ENCODE measurements at regions not wholly inside any gene's neighbourhood (a gene's known extent, or its start where the extent isn't known, plus 50 kb on each side); places are given as distances from the start of the nearest gene placed in this dataset.
"Not testable (repeated sequence)": the region's sequence is repeated elsewhere in the genome, so short reads cannot be mapped to it uniquely, and the experiment has no call there.

GRCh38 chr13:62489731-62490130, 1074.1 kb upstream of the PCDH20 start:
- no peak overlapping the region for H3K27ac ChIP-seq
- DNase-seq (ENCODE audit: low read depth, low spot score), result no peak

GRCh38 chr13:62483774-62484173, 1068.1 kb upstream of the PCDH20 start:
- no peak for DNase-seq (ENCODE audit: low read depth, low spot score)
- H3K27ac ChIP-seq, result no peak overlapping the region

GRCh38 chr13:62482351-62482750, 1066.7 kb upstream of the PCDH20 start:
- no peak for DNase-seq (ENCODE audit: low read depth, low spot score)
- no peak overlapping the region for H3K27ac ChIP-seq

DNA sequence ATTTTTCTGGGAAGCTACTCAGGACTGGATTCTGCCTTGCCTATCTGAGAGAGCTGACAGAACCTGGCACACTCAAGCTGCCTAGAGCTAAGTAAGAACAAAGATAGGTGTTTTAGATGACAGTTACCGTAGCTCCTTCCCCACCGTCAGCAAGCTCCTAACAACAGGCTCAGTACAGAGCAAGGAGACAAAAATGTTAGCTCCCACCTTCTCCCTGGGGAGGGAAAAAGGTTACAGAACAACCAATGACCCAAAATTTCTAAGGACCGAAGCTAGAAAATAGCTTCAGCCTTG, 1058.2 kb upstream of the PCDH20 start:
- no peak overlapping the region for H3K27ac ChIP-seq
- DNase-seq (ENCODE audit: low read depth, low spot score), result no peak

DNA sequence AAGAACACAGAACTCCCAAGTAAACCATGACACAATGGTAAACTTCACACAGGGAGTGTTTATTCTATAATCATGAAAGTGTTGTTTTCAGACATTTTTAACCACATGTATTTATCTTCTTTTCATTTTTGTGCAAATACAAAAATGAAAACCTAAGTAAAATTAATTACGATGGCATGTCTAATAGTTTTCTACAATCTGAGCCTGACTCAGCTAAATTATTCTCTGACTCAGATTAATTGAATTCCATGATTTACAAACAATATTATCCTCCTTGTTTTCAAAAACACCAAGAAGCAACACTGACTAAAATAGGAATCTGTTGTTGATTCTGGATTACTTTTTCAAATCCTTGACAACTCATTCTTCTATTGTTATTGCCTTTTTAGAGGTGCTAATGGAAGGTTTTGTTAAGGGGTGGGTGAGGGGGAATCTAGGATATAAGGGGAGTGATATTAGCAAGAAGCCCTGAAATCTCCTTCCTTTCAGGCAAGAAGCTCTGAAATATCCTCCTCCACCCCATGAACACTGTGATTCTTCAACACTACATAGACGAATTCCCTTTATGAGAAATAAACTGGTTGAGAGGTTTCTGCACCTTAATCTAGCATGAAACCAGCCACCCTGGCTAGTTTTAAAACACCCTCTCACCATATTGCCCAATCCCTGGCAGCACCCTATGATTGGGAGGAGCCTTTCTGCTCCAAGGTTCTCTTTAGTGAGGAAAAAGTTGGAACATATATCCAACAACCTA, 1057.7 kb upstream of the PCDH20 start:
- no peak for DNase-seq (ENCODE audit: low read depth, low spot score)
- H3K27ac ChIP-seq, result no peak overlapping the region

DNA sequence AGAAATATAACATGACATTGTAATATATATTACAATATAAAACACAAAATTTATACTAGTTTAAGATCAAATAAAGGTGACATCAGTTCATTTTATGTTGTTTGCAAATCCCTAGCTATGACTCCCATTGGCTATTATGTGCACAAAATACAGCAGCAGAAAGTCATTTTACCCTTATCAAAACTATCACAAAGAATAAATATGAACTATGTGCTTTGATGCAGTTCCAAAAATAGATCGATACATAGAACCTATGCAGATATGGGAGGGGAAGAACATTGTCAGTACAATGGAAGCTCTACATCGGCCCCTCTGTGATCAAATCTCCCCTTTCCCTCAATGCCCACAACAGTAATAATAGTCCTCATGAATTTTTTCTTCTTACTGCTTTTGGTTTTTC, 1038.1 kb upstream of the PCDH20 start:
- H3K27ac ChIP-seq, result no peak overlapping the region
- DNase-seq (ENCODE audit: low read depth, low spot score), result no peak

DNA sequence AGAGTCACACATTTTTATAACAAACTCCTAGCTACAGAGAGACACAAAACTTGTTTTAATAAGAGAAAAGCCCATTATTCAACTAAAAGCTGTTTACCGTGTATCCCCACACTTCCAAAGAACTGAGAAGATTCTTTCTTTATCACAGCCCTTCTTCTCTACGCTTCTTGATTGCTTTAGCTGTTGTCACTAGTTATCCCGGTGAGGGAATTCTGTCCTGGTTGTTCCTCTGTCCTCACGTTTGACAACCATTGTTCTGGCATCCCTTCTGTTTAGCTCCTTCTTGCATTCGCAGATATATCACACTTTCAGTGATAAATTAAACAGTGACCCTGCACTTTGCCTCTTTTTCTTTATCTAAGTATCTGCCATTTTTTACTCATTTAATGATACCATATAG, 1035.1 kb upstream of the PCDH20 start:
- H3K27ac ChIP-seq, result no peak overlapping the region
- no peak for DNase-seq (ENCODE audit: low read depth, low spot score)

GRCh38 chr13:62447771-62448382, 1032.2 kb upstream of the PCDH20 start:
- not testable (repeated sequence) for DNase-seq (ENCODE audit: low read depth, low spot score); H3K27ac ChIP-seq

DNA sequence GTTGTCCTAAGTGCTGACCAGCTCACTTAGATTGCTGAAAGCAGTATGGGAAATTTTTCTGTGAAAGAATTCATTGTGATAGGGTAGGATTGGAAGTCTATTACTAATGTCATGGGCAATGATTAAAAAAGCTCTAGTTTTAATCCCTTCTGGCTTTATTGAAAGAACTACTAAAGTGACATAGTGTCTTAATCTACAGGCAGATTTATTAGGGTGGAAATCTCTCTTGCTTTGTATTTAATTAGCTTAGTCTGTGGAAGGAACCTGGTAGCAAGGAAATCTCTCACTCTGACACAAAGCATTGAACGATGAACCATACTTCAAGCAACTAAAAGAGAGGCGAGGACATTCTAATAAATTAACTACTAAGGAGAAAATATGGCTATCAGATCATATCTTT, 1029.2 kb upstream of the PCDH20 start:
- no peak for DNase-seq (ENCODE audit: low read depth, low spot score)
- H3K27ac ChIP-seq, result no peak overlapping the region

- DNase-seq (ENCODE audit: low read depth, low spot score), result no peak
Observed at GRCh38 chr13:62434081-62434480, 1018.4 kb upstream of the PCDH20 start.

DNA sequence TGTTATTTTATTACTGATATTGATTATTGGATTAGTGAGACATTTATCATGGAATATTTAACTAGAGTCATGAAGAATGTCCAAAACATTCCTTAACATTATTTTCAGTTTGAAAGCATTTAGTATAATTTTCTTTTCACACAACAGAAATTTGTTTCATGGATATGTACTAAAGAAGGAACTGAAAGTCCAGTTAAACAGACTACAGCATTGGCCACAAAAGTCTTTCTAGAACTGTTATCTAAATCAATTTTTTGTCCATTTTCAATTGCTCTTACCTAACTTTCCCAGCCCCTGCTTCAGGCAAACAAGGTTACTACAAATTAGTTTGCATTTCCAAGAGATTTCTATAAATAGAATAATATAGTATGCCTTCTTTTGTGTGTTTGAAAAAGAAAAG, 1018.0 kb upstream of the PCDH20 start:
- DNase-seq (ENCODE audit: low read depth, low spot score), result no peak
- no peak overlapping the region for H3K27ac ChIP-seq

More at GRCh38 chr13:62434081-62434480, 1018.4 kb upstream of the PCDH20 start:
- H3K27ac ChIP-seq, result no peak overlapping the region

DNA sequence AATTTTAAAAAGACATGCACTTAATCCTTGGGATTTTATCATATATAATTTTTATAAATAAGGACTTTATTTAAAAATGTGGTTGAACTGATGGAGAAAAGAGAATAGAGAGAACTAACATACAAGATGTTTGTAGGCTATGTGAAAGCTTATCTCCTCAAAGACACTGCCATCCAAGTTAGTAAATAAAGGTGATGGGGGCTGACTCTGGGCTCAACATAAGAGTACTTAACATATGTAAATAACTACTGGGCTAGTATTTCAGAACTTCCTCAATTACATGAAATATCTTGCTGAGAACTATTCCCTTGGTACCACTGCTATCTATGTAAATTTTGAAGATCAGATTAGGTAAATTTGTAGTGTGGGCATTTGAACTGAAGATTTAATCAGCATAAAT, 1017.3 kb upstream of the PCDH20 start:
- no peak overlapping the region for H3K27ac ChIP-seq
- no peak for DNase-seq (ENCODE audit: low read depth, low spot score)

DNA sequence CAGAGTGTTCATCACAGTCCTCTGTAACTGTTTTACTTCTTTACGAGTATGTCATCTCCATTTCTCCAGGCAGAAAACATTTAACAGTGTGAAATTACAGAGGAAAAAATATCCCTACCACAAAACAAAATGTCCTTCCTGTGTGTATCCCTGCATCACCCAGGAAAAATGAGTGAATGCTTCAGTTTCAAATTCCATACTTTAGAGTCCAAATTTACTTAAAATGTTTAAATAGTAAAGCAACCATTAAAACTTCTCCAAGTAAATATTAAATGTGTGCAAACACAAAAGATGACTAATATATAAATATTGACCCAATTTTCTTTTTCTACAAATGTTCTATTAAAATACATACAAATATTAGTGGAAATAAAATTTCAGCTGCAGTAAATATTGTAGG, 1016.6 kb upstream of the PCDH20 start:
- no peak for DNase-seq (ENCODE audit: low read depth, low spot score)
- no peak overlapping the region for H3K27ac ChIP-seq

DNA sequence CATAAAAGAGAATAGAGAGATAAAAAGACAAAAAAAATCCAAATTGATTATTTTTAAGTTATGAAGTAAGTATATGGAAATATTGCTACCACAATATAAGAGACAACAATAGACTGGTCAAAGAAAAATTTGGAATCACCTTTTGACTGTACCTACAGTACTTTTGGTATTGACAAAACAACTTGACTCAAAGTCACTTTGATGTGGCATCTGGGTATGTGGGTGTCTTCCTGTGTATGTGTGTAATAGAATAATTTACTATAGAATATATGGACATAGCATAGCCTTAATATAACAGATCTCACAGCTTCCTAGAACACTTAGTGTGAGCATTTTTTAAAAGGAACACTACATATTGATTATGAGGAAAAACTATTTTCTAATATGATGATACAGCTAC, 1016.2 kb upstream of the PCDH20 start:
- no peak for DNase-seq (ENCODE audit: low read depth, low spot score)
- no peak overlapping the region for H3K27ac ChIP-seq

GRCh38 chr13:62418872-62419271, 1003.2 kb upstream of the PCDH20 start:
- H3K27ac ChIP-seq, result no peak overlapping the region
- no peak for DNase-seq (ENCODE audit: low read depth, low spot score)

GRCh38 chr13:62418376-62418775, 1002.7 kb upstream of the PCDH20 start:
- no peak for DNase-seq (ENCODE audit: low read depth, low spot score)
- H3K27ac ChIP-seq, result no peak overlapping the region

DNA sequence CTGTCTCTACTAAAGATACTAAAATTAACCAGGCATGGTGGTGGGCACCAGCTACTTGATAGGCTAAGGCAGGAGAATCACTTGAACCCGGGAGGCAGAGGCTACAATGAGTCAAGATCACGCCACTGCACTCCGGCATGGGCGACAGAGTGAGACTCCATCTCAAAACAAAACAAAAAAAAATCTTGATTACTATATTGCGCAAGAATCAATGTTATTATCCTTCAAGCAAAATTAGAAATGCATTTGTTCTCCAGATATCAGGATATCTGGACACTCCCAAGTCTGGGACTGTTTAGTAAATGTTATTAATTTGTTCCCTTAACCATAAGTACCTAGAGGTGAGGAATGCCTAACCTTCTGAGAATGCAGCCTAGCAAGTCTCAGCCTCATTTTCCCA, 992.2 kb upstream of the PCDH20 start:
- DNase-seq (ENCODE audit: low read depth, low spot score), result no peak
- no peak overlapping the region for H3K27ac ChIP-seq

DNA sequence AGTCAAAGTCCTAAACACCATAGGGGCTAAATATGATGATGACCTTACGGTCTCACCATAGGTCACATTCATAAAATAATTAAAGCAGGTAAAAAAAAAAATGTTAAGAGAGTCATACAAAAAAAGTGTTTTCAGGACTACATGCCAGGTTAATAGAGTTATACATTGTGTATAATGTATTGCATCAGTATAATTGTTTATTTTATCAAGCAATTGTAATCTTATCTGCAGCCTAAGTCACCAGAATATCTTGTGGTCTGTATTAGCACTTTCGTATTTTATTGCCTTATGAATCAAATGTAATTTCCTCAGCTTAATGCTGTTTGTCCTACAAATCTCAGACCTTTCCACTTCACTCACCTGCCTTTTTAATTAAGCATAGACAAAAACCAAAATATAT, 972.9 kb upstream of the PCDH20 start:
- no peak overlapping the region for H3K27ac ChIP-seq
- DNase-seq (ENCODE audit: low read depth, low spot score), result no peak

DNA sequence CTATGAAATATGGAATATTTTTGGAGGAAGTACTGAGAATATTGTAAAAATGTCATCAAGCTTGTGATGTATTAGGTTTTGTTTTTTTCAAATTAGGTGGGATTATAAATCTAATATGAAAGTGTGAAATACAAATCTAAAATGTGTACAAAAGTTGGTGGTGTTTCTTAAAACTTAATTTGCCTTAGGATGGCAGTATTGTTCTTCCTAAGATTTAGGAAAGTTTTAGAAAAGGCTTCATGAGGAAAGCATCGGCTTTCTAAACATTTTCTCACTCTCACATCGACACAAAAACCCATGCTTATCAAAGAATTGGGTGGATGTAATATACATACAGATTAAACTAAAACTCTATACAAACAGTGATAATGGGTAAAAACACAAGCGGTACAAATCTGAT, 972.0 kb upstream of the PCDH20 start:
- DNase-seq (ENCODE audit: low read depth, low spot score), result no peak
- H3K27ac ChIP-seq, result no peak overlapping the region

- DNase-seq (ENCODE audit: low read depth, low spot score); H3K27ac ChIP-seq: not testable (repeated sequence)
Observed at GRCh38 chr13:62379241-62379640, 963.6 kb upstream of the PCDH20 start.

DNA sequence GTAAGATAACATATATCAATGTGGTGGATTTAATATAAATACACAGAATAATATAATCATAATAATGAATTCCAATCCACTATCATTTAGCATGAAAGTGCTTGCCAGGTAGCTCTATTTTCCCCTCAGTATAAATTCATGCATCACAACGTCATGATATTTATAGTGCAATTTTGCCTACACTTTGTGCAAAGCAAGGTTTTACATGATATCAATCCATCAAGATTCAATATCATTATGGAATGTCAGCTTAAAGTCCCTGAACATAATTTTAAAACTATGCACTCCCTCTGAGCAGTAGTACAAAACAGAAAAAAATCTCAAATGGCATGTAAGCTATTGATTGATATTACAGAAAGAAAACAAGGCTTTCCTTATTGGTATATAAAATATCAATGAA, 962.2 kb upstream of the PCDH20 start:
- DNase-seq (ENCODE audit: low read depth, low spot score), result no peak
- H3K27ac ChIP-seq, result no peak overlapping the region

GRCh38 chr13:62375653-62376052, 960.0 kb upstream of the PCDH20 start:
- DNase-seq (ENCODE audit: low read depth, low spot score), result no peak
- no peak overlapping the region for H3K27ac ChIP-seq
